Endothelial cell of umbilical vein (primary cell): ENCODE measurements at regions not wholly inside any gene's neighbourhood (a gene's known extent, or its start where the extent isn't known, plus 50 kb on each side); places are given as distances from the start of the nearest gene placed in this dataset.

ENCODE experiments used
- BruUV-seq: library from RNA; stranded (reverse); fragments of 400-500 nt; replicated peaks from 2 replicates; lab custom pipeline; 2021; lab: Mats Ljungman, UMichigan
- CTCF ChIA-PET: fragments of 300-600, 350-600 bp; sonication (Branson Sonifier 250); formaldehyde crosslinking; loops from one replicate; lab custom pipeline; 2021; ENCODE audit warnings: antibody characterized with exemption, inconsistent platforms; lab: Charles Lee
- POLR2A ChIA-PET: fragments of 300-600, 350-600 bp; sonication (Branson Sonifier 250); formaldehyde crosslinking; loops from one replicate; lab custom pipeline; 2021; ENCODE audit warnings: antibody characterized with exemption, inconsistent platforms; lab: Charles Lee
- DNase-seq: peaks from one replicate; pipeline ENCODE4 v3.0.0-alpha.2; 2011; ENCODE audit warnings: low read depth, low spot score
- FAIRE-seq: peaks from 2 replicates; lab custom pipeline; 2011; peaks lifted over from hg19 to GRCh38; lab: Jason Lieb, UNC
- H2AFZ ChIP-seq: 2 replicates; pipeline ENCODE4 v1.6.0; 2012; ENCODE audit warnings: low read depth, low read length, control low read depth, inconsistent platforms
- H3K27ac ChIP-seq: 2 replicates; pipeline ENCODE4 v1.5.1; 2011; ENCODE audit warnings: low read depth, mild to moderate bottlenecking, control low read depth, low read length, moderate library complexity; ENCODE audit not compliant: insufficient read depth
- H3K27me3 ChIP-seq, 2 experiments: 2 replicates each; pipeline versions ENCODE4 v1.6.0 to v1.6.1; 2011; ENCODE audit warnings: low read length in 2 of 2, mixed read lengths in 1 of 2; ENCODE audit not compliant: control insufficient read depth in 2 of 2, insufficient read depth in 2 of 2
- H3K36me3 ChIP-seq, 2 experiments: 2 replicates in 1 of 2; 3 replicates in 1 of 2; pipeline ENCODE4 v1.5.1; 2011; ENCODE audit warnings: low read length in 2 of 2, mild to moderate bottlenecking in 1 of 2, moderate library complexity in 1 of 2; ENCODE audit not compliant: control insufficient read depth in 2 of 2, insufficient read depth in 2 of 2; ENCODE audit errors: extremely low read depth in 1 of 2
- H3K4me1 ChIP-seq: 3 replicates; pipeline ENCODE4 v1.5.1; 2011; ENCODE audit warnings: mild to moderate bottlenecking, low read length; ENCODE audit not compliant: control insufficient read depth, insufficient read depth; ENCODE audit errors: extremely low read depth
- H3K4me2 ChIP-seq: 2 replicates; pipeline ENCODE4 v1.6.1; 2011; ENCODE audit warnings: low read length, control low read depth, mixed read lengths; ENCODE audit not compliant: insufficient read depth
- H3K4me3 ChIP-seq, 3 experiments: fragments of 200-600 bp in 1 of 3; sonication (generic), shearing (Covaris generic) in 1 of 3; replicated peaks in 1 of 3; 2 replicates each; pipeline ENCODE4 v1.5.1; 2011 to 2016; ENCODE audit warnings: control low read depth in 3 of 3, low read length in 3 of 3, mild to moderate bottlenecking in 2 of 3, inconsistent platforms in 1 of 3, low read depth in 1 of 3, moderate library complexity in 1 of 3; ENCODE audit not compliant: insufficient read depth in 1 of 3
- H3K79me2 ChIP-seq: 2 replicates; pipeline ENCODE4 v1.6.0; 2012; ENCODE audit warnings: low read length, inconsistent platforms; ENCODE audit not compliant: control insufficient read depth, insufficient read depth
- H3K9ac ChIP-seq: replicated peaks from 2 replicates; pipeline ENCODE3; 2011; ENCODE audit warnings: low read length, control low read depth; ENCODE audit not compliant: insufficient read depth; ENCODE audit errors: extremely low read depth
- H3K9me1 ChIP-seq: replicated peaks from 3 replicates; pipeline ENCODE4 v1.6.0; 2011; ENCODE audit warnings: mild to moderate bottlenecking, low read length; ENCODE audit not compliant: control insufficient read depth, insufficient read depth; ENCODE audit errors: extremely low read depth
- H3K9me3 ChIP-seq: replicated peaks from 2 replicates; pipeline ENCODE4 v1.5.1; 2012; ENCODE audit warnings: low read length, inconsistent platforms; ENCODE audit not compliant: control insufficient read depth, insufficient read depth
- H4K20me1 ChIP-seq: replicated peaks from 2 replicates; pipeline ENCODE3; 2011; ENCODE audit warnings: mild to moderate bottlenecking, low read length; ENCODE audit not compliant: control insufficient read depth, insufficient read depth; ENCODE audit errors: extremely low read depth
- EZH2 ChIP-seq: IDR thresholded peaks from 2 replicates; pipeline ENCODE4 v1.6.1; 2012; ENCODE audit warnings: borderline replicate concordance, low read depth, mild to moderate bottlenecking, moderate library complexity, low read length, inconsistent platforms; ENCODE audit not compliant: severe bottlenecking
- FOS ChIP-seq: IDR thresholded peaks from 2 replicates; pipeline ENCODE4 v1.6.1; 2011; ENCODE audit warnings: mild to moderate bottlenecking, low read length, moderate library complexity, borderline replicate concordance; ENCODE audit not compliant: insufficient read depth
- GATA2 ChIP-seq: IDR thresholded peaks from 2 replicates; pipeline ENCODE4 v1.7.0; 2011; ENCODE audit warnings: low read depth, mild to moderate bottlenecking, moderate library complexity, mixed read lengths, low read length; ENCODE audit not compliant: insufficient read length, insufficient read depth
- JUN ChIP-seq: IDR thresholded peaks from 2 replicates; pipeline ENCODE4 v1.6.1; 2011; ENCODE audit warnings: borderline replicate concordance, low read depth; ENCODE audit not compliant: insufficient read length, insufficient read depth
- MYC ChIP-seq: IDR thresholded peaks from one replicate; pipeline ENCODE4 v1.6.1; 2011; ENCODE audit warnings: mild to moderate bottlenecking, low read depth, low read length
- POLR2A ChIP-seq: IDR thresholded peaks from 2 replicates; pipeline ENCODE4 v1.6.1; 2012; ENCODE audit warnings: low read depth, mild to moderate bottlenecking, control low read depth, low read length
- dilution Hi-C: fragments of 300-500 bp; cut with MboI; formaldehyde crosslinking; loops from one replicate; pipeline ENCODE4 v1.15.0; 2019; ENCODE audit warnings: low sequenced_read_pairs; ENCODE audit not compliant: extremely low pct_ligation_motif_present
- intact Hi-C: fragments of 100-400 bp; cut with micrococcal nuclease; formaldehyde crosslinking; loops from one replicate; pipeline ENCODE4 v1.10.0; 2022
- TF ChIP-seq, protein P1 (sequence below): IDR thresholded peaks from 2 replicates; pipeline ENCODE4 v1.6.1; 2011; ENCODE audit not compliant: insufficient read depth, insufficient read length
- TF ChIP-seq, protein P2 (sequence below), 2 donors: IDR thresholded peaks; 1 replicate in 1 of 2; 2 replicates in 1 of 2; pipeline ENCODE4 v1.5.1; 2011; ENCODE audit warnings: low read length in 2 of 2, mild to moderate bottlenecking in 2 of 2, moderate library complexity in 2 of 2, control low read depth in 1 of 2, inconsistent platforms in 1 of 2, low read depth in 1 of 2; ENCODE audit not compliant: insufficient read depth in 1 of 2; ENCODE audit errors: extremely low read depth in 1 of 2

DNA sequence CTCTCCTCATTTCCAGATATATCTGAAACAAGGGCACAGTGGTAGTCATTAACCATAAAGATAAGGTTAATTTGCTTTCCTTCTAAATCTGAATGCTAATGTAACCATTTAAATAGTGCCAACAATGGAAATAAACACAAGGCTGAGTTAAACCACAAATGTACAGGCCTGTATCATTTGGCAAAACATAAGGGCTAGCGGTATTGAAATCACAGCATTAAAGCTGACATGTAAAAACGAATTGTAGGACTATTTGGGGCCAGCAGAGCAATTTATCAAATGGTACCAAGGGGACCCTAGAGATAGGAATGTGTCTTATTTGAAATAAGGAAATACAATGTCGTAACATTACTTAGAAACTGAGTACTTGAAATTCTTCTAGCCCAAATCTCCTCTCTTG lies 247.5 kb upstream of the RPS23 start:
- no peaks in the 10 kb centered on the region for H3K4me1 ChIP-seq
- H3K9ac ChIP-seq: no peak overlapping the region
- no peak overlapping the region for H3K27ac ChIP-seq
- no peaks in the 10 kb centered on the region for H3K27me3 ChIP-seq
- dilution Hi-C loops: no loop called here
- H3K9me3 ChIP-seq: no peaks in the 10 kb centered on the region
- no peak overlapping the region for H3K4me3 ChIP-seq
- DNase-seq: no peak
- intact Hi-C loops: no loop called here
- CTCF ChIA-PET: interaction anchor here (1.4 kb wide), 1 partner anchor 161 kb away, joined by 3 read pairs; no protein-coding TSS in a partner anchor
- POLR2A ChIA-PET: no interaction called here
- TF ChIP-seq MYC (no peak), POLR2A (no peak), EZH2 (no peak), FOS (no peak), JUN (no peak), GATA2 (no peak)
- TF ChIP-seq, protein P1, sequence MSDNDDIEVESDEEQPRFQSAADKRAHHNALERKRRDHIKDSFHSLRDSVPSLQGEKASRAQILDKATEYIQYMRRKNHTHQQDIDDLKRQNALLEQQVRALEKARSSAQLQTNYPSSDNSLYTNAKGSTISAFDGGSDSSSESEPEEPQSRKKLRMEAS: no peak
- TF ChIP-seq, protein P2, sequence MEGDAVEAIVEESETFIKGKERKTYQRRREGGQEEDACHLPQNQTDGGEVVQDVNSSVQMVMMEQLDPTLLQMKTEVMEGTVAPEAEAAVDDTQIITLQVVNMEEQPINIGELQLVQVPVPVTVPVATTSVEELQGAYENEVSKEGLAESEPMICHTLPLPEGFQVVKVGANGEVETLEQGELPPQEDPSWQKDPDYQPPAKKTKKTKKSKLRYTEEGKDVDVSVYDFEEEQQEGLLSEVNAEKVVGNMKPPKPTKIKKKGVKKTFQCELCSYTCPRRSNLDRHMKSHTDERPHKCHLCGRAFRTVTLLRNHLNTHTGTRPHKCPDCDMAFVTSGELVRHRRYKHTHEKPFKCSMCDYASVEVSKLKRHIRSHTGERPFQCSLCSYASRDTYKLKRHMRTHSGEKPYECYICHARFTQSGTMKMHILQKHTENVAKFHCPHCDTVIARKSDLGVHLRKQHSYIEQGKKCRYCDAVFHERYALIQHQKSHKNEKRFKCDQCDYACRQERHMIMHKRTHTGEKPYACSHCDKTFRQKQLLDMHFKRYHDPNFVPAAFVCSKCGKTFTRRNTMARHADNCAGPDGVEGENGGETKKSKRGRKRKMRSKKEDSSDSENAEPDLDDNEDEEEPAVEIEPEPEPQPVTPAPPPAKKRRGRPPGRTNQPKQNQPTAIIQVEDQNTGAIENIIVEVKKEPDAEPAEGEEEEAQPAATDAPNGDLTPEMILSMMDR (IDR thresholded peaks at IDR 0.05; ENCODE audit: extremely low read depth in 1 of 2, insufficient read depth in 1 of 2, low read depth in 1 of 2, low read length in 2 of 2): no peak
- H3K79me2 ChIP-seq: no peaks in the 10 kb centered on the region
- BruUV-seq: no TSS peak
- FAIRE-seq: no peak
- no peaks in the 10 kb centered on the region for H4K20me1 ChIP-seq
- H3K36me3 ChIP-seq: no peaks in the 10 kb centered on the region
- H3K4me2 ChIP-seq: no peak overlapping the region
- H3K9me1 ChIP-seq: no peaks in the 10 kb centered on the region
- H2AFZ ChIP-seq: no peak overlapping the region
